GM12891 (cell line): ENCODE measurements at regions not wholly inside any gene's neighbourhood (a gene's known extent, or its start where the extent isn't known, plus 50 kb on each side); places are given as distances from the start of the nearest gene placed in this dataset.

Experiments
- DNase-seq: peaks from one replicate; pipeline ENCODE4 v3.0.0; 2011; ENCODE audit warnings: low spot score; ENCODE audit not compliant: insufficient read length
- FAIRE-seq: peaks from 2 replicates; lab custom pipeline; 2011; peaks lifted over from hg19 to GRCh38; lab: Jason Lieb, UNC
- PAX5 ChIP-seq: IDR thresholded peaks from 2 replicates; pipeline ENCODE4 v1.6.1; 2011; ENCODE audit warnings: low read length, moderate library complexity, mild to moderate bottlenecking; ENCODE audit not compliant: insufficient read depth, severe bottlenecking
- POLR2A ChIP-seq: IDR thresholded peaks from 2 replicates; pipeline ENCODE4 v1.6.1; 2011; ENCODE audit warnings: low read depth, low read length, control low read depth
- POLR2AphosphoS5 ChIP-seq: IDR thresholded peaks from 2 replicates; pipeline ENCODE4 v1.6.1; 2011; ENCODE audit warnings: low read depth, low read length, control low read depth
- POU2F2 ChIP-seq: IDR thresholded peaks from 2 replicates; pipeline ENCODE4 v1.6.1; 2011; ENCODE audit warnings: low read depth, mild to moderate bottlenecking, control low read depth, low read length, moderate library complexity
- SPI1 ChIP-seq: IDR thresholded peaks from 2 replicates; pipeline ENCODE4 v1.6.1; 2011; ENCODE audit warnings: low read depth, low read length, control low read depth
- TAF1 ChIP-seq: IDR thresholded peaks from 2 replicates; pipeline ENCODE4 v1.6.1; 2011; ENCODE audit warnings: low read depth, low read length, control low read depth

DNA sequence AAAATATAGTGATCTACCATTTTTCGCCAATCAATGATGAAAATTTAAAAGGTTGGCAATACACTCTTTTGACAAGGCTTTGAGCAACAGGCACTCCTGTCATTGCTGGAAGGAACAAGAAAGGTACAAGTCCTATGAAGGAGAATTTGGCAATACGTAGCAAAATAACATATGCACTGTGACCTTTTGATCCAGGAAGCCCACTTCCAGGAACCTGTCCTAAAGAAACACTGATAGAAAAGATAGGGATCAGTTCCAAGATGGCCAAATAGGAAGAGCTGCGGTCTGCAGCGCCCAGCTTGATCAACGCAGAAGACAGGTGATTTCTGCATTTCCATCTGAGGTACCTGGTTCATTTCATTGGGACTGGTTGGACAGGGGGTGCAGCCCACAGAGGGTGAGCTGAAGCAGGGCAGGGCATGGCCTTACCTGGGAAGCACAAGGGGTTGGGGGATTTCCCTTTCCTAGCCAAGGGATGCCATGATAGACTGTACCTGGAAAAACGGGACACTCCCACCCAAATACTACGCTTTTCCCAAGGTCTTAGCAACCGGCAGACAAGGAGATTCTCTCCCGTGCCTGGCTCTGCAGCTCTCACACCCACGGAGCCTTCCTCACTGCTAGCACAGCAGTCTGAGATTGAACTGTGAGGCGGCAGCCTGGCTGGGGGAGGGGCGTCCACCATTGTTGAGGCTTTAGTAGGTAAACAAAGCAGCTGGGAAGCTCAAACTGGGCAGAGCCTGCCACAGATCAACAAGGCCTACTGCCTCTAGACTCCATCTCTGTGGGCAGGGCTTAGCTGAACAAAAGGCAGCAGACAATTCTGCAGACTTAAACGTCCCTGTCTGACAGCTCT lies 69.7 kb upstream of the GALNT18 start:
- no peak for FAIRE-seq
- DNase-seq, result no peak

DNA sequence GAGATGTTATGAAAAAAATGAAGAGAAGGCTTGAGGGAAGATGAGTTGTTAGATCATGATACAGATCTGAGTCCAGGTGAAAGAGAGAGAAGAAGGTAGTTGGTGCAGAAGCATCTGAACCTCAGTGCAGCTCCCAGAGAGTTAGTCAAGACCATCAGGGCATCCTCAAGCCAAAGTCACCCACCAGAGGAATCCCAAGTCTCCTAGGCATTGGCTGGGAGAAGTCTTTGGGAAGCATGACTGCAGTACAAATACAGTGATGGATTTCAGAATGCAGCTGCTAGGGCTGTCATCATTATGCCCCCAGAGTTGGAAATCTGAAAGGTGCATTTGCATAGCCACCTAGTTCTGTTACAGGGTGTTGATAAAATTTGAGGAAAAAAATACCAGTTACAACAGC lies 59.7 kb upstream of the GALNT18 start:
- FAIRE-seq, result no peak
- TF ChIP-seq SPI1 (no peak), POLR2AphosphoS5 (no peak), TAF1 (no peak), POU2F2 (no peak), POLR2A (no peak), PAX5 (no peak)
- no peak for DNase-seq

More for the DNA sequence above, 69.7 kb upstream of the GALNT18 start:
- no peak for TF ChIP-seq TAF1
- TF ChIP-seq POLR2AphosphoS5, result no peak
- TF ChIP-seq POU2F2, result no peak
- no peak for TF ChIP-seq PAX5
- no peak for TF ChIP-seq SPI1
- no peak for TF ChIP-seq POLR2A

DNA sequence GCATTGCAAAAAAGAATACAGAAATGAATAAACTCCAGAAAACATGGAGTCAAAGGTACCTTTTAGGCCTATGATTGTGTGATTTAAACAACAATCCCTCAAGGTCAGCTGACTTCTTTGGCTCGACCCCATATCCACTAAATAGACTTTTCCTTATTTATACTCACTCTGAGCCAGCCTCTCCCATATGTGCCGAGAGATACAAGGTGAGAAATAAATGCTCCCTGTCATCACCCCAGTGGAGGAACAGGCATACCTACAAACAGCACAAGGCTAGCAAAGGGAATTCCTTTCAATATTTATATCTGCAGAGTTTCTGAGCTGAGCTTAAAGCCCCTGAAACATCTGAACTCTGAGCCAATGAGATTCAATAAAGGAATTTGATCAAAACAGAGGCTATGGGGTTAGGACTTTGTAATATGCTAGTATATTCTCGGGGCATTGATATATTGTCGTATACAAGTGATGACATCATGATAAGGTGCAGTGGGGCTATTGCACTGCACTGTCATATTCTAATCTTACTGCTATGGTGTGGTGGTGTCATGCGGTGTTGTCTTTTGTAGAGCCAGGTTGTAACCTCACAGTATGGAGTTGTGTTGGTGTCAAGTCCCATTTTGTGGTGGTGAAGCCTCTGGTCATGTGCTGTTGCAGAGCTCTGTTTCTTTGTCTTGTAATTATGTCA lies 56.0 kb upstream of the GALNT18 start:
- DNase-seq (no peak), FAIRE-seq (no peak)
- TF ChIP-seq POLR2AphosphoS5 (no peak), POLR2A (no peak), SPI1 (no peak), PAX5 (no peak), POU2F2 (no peak), TAF1 (no peak)

DNA sequence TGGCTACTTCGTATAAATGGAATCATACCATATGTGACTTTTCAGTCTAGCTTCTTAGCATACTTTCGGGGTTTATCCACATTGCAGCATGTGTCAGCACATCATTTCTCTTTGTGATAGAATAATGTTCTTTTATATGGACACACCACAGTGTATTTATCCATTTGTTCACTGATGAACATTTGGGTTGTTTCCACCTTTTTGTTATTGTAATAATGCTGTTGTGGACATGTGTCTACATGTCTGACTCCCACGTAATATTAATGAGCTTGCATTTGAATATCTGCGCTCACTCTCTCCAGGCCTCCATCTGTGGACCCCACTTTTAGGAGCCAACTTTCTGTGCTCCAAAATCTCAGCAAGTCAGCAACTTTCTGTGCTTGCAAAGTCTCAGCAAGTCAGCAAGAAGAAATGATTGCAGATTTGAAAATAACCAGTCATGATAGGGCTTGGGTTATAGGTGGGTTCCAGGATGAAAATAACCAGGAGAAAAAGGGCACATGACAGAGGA lies 53.9 kb upstream of the GALNT18 start:
- FAIRE-seq (no peak), DNase-seq (no peak)
- TF ChIP-seq POLR2AphosphoS5 (no peak), POLR2A (no peak), PAX5 (no peak), TAF1 (no peak), POU2F2 (no peak), SPI1 (no peak)

DNA sequence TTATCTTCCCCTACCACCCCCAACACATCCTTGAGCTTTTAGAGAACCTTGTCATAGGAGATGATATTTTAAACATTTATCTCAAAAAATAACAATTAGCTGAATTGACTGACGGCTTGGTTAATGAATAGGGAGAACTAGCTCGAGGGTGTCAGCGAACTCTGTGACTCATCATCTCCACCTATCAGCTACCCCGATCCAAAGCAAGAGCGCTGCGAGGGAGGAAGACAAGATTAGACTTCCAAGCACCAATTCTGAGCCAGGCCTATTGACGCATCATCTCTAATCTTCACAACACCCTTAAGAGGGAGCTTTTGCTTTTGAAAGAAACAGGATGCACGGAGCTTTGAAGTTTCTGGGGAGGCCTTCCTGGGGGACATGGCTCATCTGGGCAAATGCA lies 51.0 kb upstream of the GALNT18 start:
- FAIRE-seq (no peak), DNase-seq (no peak)
- no peak for TF ChIP-seq PAX5
- no peak for TF ChIP-seq SPI1
- TF ChIP-seq TAF1, result no peak
- TF ChIP-seq POLR2A, result no peak
- no peak for TF ChIP-seq POU2F2
- no peak for TF ChIP-seq POLR2AphosphoS5

- TF ChIP-seq POLR2AphosphoS5 (no peak), SPI1 (no peak), POLR2A (no peak), TAF1 (no peak), PAX5 (no peak), POU2F2 (no peak)
- DNase-seq, result no peak
- no peak for FAIRE-seq
Measured at GRCh38 chr11:11672101-11672500, 50.3 kb upstream of the GALNT18 start.
